Anterior cingulate cortex (tissue), 58 donors: ENCODE measurements at regions not wholly inside any gene's neighbourhood (a gene's known extent, or its start where the extent isn't known, plus 50 kb on each side); places are given as distances from the start of the nearest gene placed in this dataset.

ENCODE experiments used
- DNase-seq, 58 donors: peaks; one replicate each; lab custom pipeline; 2025; lab: John Stamatoyannopoulos, UW

DNA sequence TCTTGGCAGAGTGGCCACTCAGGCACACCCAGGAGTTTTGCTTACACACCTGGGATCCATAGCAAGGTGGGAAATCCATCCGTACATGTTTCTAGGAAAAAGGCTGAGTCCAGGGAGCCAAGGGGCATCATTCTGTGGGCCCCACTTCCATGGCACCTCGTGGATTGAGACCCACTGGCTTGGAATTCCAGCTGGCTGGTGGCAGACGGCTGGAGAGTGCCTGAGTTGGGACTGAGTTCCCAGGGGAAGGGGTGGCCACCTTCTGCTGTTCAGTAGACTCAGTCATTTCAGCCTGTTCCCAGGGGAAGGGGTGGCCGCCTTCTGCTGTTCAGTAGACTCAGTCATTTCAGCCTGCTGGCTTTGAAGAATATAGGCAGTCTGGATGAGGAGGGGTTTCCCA is 366.0 kb upstream of the GRIA3 start:
- DNase-seq = no peak

DNA sequence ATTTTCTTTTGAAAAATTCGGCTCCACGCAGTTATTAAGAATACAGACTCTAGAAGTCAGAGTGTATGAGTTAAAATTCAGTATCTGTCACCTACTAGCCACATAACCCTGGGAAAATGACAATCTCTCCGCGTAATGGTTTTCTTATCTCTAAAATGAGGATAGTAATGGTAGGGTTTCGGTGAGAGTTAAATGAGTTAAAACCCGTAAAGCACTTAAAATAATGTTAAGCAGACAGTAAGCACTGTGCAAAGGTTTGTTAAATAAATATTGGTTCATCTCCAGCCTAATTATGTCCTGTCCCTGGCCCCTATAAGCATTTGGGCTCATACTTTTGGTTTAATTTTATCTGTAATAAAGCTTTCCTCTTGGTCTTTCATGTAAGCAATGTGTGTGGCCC is 350.8 kb upstream of the GRIA3 start:
- no peak for DNase-seq

DNA sequence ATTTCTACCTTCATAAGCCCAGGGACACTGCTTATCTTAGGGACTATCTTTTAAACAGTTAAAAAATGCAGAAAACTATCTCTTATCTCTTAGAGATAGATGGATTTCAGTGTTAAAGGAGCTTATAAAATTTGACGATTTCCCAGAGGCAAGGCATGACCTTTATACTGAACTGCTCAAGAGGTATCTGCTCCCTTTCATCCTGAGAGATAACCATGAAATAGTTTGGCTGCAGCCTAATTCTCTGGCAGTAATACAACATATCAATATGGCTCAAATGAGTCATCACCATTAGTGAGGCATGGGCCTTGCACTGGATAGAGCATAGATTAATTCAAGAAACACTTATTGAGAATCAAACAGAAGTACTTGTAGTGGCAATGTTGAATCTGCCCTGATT is 348.2 kb upstream of the GRIA3 start:
- DNase-seq = no peak

DNA sequence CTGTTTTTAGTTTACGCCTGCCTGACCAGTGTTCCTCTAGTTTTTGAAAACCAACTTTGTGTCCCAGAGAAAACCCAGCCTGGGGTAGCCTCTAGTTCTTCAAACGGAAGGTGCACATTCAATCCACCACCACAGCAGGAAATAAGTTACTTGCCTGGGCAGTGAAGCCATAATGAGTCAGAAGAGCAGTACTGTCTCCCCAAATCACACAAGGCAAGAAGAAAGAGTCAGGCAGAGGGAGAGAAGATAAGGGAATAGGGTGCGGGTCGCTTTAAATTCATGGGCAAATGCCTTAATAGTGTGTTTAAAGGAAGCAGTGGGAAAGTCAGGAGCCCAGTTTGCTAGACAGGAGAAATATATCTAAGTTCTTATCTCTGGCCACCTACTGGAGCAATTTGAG is 333.8 kb upstream of the GRIA3 start:
- no peak for DNase-seq

DNA sequence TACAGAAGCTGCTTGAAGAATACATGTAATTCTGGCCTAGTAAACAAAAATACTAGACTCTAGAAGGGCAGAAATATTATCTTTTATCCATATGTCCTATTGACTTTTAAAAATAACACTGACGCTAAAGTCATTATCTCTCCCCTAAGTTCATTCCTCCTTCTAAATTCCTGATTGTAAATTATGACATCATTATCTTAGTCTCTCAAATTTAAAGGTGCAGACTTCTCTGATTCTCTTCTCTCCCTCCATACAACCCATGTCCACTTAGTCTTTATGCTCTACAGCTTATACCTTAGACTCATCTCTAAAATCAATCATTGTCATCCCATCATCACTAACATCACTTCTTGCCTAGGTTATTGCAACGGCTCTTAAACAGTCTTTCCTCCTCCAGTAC is 327.9 kb upstream of the GRIA3 start:
- no peak for DNase-seq

DNA sequence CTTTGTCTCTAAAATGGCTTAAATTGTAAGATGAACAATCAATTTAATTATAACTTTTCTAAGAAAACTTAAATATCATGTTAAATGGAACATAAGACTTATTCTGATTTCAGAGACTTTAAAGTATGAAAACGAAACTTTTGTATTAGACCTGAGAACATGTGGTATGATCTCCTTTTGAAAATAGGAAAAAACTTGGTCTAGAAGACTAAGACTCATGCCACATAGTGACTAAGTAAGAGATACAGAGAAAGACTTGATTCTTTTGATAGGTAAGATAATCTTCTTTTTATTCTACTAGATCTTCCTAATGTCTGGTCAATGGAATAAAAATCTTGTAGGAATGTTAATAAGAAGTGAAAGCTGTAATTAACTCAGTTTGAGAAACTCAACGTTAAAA is 326.3 kb upstream of the GRIA3 start:
- DNase-seq = no peak

DNA sequence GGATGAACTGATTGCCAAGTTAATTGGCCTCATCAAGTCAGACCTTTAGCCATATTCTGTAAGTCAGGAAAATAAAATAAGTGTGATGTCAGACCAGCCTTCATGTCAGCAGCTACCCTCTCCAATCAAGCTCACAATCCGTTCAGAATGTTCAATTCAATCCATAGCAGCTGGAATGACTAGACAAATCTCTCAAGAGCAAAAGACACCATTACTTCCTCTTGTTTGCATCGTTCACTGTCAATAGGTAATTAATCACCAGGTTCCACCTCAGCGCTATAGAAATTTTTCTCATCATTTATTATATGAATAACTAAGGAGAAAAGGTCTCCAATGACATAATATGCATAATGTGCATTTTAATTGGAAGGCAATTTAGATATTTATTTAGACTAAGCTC is 321.0 kb upstream of the GRIA3 start:
- DNase-seq = no peak

DNA sequence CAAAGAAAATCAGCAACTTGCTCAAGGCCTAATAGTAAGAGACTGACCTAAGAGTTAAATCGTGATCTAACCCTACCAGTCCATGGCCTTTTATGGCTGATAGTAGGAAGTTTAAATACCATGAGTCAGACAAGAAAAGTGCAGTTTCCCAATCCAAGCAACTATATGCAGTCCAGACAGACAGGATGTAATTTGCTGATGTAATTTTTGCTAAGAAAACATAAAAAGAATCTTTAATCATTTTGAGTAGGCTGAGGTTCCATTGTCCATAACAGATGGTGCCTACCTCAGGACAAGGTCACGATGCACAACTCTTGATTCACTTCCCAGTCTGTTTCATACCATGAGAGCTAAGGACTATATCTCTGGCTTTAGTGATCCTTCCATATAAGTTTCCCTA is 317.5 kb upstream of the GRIA3 start:
- DNase-seq = no peak

DNA sequence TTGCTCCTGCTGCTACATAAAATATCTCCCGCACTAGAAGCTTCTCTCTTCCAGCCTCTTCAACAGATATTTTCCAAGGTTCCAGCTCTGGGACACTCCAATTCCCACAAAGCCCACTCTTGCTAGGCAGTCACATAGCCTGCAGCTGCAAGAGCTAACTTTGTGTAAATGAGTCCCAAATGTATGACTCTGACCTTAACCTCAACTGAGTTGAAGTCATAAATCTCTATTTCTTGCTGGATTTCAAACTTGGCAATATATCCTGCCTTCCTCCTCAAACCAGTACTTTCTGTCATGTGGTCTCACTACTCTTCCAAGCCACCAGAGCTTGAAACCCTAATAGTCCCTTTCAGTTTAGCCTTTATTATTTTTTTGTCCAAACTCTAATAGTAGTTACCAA is 315.4 kb upstream of the GRIA3 start:
- no peak for DNase-seq

DNA sequence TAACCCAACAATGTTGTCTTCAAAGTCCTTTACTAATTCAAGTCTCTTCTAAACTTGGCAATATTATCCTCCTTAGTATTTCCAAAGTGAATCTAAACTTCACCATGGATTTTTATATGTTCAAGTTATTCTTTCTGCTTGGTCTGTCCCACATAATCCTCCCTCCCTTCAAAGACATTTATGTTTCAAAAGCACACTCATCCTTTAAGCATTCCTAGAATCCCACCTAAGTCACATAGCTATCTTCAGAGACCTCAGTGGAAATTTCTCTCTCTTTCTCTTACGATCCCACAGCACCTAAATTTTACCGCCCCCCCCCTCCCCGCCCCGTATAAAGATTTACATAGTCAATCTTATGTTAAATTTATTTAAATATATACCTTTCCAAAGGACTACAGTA is 314.9 kb upstream of the GRIA3 start:
- no peak for DNase-seq

DNA sequence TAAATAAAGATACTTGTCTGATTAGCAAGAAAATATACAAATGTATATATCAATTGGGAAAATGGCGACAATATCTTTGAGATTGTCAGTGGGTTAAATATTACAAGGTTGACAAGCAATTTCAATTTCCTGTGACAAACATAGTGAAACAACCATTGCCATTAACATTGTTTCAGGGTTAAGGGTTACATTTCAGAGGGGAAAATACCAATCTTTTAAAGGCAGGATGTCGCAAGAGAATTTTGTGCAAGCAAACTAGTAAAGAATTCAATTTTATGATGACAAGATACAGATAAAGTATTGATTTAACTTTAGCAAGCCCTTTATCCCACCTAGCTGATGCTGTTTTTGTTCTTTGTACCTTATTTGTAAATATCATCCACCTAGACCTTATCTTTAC is 305.8 kb upstream of the GRIA3 start:
- no peak for DNase-seq

DNA sequence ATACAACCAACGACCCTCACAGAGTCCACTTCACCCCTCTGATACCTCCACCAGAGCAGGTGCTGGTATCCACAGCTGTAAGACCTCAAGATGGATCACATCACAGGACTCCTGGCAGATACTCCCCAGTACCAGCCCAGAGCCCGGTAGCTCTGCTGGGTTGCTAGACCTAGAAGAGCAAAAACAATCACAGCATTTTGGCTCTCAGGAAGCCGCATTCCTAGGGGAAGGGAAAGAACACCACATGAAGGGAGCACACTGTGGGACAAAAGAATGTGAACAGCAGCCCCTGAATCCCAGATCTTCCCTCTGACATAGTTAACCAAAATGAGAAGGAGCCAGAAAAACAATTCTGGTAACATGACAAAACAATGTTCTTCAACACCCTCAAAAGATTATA is 303.1 kb upstream of the GRIA3 start:
- DNase-seq = no peak

DNA sequence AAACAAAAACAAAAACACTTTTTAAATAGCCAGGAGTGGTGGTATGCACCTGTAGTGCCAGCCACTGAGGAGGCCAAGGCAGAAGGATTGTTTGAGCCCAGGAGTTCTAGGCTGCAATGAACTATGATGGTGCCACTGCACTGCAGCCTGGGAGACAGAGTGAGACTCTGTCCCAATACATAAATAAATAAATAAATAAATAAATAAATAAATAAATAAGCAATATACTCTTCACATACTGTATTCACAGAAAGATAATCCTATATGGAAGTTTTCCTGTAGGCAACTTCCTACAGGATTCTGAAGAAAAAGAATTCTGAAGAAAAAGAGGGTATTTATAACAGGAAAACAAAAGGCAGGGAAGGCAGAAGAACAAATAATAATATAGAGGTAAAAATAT is 293.3 kb upstream of the GRIA3 start:
- DNase-seq = no peak

DNA sequence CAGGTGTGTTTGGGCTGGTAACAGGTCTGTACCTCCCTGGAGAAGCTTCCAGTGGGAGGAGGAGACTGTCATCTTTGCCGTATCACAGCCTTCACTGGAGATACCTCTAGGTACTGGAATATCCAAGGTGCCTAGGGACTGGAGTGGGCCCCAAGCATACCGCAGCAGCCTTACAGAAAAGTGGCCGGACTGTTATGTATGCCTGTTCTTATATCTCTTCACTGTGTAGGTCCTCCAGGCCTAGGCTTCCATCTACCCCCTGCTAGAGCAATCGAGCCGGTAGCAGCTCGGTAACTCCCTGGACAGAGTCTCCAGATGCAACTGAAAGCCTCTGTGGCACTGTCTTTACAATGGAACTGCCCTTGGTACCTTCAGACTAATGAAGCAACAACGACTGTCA is 277.4 kb upstream of the GRIA3 start:
- no peak for DNase-seq

DNA sequence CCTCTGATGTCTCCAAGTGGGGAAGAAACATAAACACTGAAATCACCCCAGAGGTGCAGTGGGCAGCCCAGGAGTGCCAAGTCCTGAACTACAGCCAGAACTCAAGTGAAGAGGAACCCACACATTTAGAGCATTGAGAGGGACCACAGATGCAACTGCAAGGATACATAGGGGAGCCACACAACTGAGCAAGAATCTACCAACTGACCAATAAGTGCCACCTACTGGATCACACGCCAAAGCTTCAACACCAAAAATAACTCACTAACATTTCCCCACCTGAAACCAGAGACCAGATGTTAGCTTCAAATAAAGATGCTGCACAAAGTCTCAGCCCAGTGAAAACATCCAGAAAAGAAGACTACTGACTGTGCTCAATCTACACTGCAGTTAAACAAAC is 276.7 kb upstream of the GRIA3 start:
- DNase-seq = no peak

DNA sequence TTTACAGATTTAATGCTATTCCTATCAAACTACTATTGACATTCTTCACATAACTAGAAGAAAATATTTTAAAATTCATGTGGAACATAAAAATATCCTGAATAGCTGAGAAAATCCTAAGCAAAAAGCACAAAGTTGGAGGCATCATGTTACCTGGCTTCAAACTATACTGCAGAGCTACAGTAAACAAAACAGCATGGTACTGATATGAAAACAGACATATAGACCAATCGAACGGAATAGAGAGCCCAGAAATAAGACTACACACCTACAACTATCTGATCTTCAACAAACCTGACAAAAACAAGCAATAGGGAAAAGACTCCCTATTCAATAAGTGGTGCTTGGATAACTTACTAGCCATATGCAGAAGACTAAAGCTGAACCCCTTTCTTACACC is 273.4 kb upstream of the GRIA3 start:
- no peak for DNase-seq

DNA sequence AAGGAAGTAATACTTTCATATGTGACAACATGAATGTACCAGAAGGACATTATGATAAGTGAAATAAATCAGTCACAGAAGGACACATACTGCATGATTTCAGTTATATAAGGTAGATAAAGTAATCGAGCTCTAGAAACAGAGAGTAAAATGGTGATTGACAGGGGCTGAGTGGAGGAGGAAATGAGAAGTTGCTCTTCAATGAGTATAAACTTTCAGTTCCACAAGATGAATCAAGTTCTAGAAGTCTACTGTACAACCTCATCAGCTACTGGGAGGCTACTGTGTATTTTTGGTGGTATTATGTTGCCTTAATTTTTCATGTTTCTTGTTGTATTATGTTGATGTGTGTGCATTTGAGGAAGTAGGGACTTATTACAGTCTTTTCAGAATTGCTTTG is 270.9 kb upstream of the GRIA3 start:
- no peak for DNase-seq

DNA sequence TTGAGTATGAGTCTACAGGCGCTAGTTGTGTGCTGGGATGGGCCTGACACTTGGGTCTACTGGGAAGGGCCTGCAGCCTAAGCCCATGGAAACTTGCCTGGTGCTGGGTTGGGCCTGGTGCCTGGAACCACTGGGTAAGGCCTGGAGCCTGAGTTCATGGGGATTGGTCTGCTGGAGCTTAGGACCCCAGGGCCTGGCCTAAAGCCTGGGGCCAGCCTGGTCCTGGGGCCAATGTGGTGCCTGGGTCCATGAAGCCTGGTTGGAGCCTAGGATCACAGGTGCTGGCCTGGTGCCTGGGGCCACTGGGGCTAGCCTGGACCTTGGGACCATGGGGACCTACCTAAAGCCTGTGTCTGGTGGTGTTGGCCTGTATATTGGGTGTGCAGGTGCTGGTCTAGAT is 270.3 kb upstream of the GRIA3 start:
- no peak for DNase-seq

DNA sequence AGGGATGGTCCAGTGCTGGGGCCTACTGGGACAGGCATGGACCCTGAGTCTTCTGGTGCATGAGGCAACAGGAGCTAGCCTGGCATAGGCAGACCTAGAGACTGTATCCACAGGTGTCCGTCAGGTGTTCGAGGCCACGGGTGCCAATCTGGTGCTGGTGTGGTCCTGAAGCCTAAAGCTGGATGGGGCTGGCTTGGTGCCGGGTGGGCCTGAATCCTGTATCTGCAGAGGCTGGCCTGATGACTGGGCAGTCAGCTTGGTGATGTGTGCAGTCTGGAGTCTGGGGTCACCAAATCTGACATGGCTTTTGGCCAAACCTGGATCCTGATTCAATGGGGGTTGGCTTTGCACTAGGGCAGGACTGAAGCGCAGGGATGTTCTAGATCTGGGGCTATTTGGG is 269.8 kb upstream of the GRIA3 start:
- no peak for DNase-seq

DNA sequence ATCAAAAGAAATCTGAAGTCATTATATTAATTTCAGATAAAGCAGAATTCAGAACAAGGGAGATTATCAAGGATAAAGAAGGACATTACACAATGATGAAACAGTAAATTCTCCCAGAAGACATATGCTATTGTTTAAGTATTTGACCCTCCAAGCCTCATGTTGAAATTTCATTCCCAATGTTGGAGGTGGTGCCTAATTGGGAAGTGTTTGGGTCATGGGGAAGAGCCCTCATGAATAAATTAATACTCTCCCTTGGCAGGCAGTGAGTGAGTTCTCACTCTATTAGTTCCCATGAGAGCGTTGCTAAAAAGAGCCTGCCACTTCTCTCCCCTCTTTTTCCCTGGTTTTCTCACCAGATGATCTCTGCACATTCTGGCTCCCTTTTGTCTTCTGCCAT is 249.9 kb upstream of the GRIA3 start:
- DNase-seq = no peak

DNA sequence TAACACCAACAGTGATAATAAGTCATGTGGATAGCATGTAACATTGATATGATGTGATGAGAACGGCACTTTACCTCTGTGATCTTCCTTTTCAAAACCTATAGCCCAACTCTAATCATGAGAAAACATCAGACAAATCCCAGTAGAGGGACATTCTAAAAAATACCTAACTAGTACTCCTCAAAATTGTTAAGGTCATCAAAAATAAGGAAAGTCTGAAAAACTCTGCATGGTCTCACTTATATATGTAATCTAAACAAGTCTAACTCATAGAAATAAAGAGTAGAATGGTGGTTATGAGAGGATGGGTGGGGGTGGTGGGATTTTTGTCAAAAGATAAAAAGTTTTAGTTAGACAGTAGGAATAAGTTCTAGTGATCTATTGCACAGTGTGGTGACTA is 243.9 kb upstream of the GRIA3 start:
- DNase-seq = no peak

DNA sequence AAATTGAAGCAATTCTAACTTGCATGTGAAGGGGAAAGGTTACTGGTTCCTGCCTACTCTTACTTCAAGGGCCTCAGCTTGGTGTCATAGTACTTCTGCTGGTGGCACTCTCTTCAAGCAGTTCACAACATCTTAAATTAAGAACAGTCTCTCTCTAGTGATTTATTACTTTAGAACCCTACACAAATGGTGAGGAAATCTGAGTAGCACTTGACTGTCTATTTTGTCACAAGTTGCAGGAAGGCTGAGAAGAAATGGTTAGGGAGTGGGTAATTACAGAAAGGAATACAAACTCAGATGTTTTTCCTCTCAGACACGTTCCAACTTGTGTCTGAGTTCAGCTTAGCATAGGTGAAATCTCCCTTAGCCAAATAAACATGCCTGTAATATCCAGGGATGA is 242.3 kb upstream of the GRIA3 start:
- DNase-seq = no peak

DNA sequence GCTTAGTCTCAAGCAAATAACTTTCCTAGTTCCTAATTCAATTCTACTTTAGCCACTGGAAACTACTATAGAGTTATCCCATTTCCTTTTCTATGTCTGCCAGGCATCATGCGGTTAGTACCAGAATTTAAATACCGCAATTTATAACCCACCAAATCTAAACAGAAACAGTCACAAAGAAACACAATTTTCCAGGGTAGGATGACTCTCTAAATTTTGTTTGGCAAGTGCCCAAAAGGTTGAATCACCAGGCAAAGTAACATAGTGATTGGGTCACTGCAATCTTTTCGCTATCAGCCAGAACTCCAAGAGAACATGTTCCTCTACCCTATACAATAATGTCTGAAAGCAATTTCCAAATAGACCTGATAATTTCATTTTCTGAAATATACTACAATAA is 240.2 kb upstream of the GRIA3 start:
- no peak for DNase-seq

DNA sequence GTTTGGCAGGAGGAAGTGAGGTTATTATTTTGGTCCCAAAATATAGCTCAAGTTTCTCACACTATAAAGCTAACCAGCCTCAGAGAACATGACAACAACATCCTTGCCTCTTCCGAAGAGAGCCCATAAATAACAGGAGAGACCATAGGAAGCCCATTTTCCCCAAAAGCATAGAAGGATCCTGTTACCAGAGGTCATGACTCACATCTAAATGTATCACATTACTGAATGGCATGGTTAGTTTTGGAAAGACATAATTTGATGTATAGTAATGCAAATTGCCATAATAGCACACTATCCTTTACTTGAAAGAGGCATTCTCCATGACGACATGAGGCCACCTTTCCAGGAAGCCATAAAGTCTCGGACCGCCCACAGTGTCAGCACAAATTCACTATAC is 238.8 kb upstream of the GRIA3 start:
- no peak for DNase-seq
